ENCODE measurements at regions not wholly inside any gene's neighbourhood (a gene's known extent, or its start where the extent isn't known, plus 50 kb on each side); places are given as distances from the start of the nearest gene placed in this dataset.

GRCh38 chr3:152938974-152939636 lies 104.2 kb downstream of the P2RY1 start:
- TF ChIP-seq, protein P1, sequence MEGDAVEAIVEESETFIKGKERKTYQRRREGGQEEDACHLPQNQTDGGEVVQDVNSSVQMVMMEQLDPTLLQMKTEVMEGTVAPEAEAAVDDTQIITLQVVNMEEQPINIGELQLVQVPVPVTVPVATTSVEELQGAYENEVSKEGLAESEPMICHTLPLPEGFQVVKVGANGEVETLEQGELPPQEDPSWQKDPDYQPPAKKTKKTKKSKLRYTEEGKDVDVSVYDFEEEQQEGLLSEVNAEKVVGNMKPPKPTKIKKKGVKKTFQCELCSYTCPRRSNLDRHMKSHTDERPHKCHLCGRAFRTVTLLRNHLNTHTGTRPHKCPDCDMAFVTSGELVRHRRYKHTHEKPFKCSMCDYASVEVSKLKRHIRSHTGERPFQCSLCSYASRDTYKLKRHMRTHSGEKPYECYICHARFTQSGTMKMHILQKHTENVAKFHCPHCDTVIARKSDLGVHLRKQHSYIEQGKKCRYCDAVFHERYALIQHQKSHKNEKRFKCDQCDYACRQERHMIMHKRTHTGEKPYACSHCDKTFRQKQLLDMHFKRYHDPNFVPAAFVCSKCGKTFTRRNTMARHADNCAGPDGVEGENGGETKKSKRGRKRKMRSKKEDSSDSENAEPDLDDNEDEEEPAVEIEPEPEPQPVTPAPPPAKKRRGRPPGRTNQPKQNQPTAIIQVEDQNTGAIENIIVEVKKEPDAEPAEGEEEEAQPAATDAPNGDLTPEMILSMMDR (IDR thresholded peaks at IDR 0.05), result no peak
- TF ChIP-seq ZFX (IDR thresholded peaks at IDR 0.05; ENCODE audit: borderline replicate concordance), result no peak

Data from 22Rv1 (cell line).